ENCODE measurements at regions not wholly inside any gene's neighbourhood (a gene's known extent, or its start where the extent isn't known, plus 50 kb on each side); places are given as distances from the start of the nearest gene placed in this dataset.

DNA sequence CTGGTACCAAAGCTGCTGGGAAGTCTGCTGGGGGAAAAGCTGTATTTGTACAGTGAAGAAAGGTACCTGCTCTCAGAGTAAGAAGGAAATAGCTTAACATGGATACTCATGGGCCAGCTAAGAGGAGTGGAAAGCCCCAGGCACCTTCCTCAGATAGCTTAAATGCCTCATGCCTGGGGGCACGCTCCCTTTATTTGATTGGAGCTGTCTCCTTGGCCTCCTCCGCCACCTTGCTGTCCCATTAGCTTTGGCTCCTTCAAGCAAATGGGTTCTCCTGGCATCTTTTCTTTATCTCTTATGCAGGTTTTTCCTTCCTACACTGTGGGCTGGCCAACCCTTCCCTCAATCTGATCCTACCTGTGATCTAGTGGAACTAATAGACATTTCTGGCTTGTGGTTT, 318.5 kb downstream of the SH2D4B start:
- TF ChIP-seq FOXP2 (optimal IDR thresholded peaks at IDR 0.05; ENCODE audit: borderline replicate concordance, extremely low read depth, extremely low read length, insufficient read depth) (no peak), POLR2AphosphoS5 (IDR thresholded peaks at IDR 0.05; ENCODE audit: low read depth, low read length) (no peak)

Measured in PFSK-1 (cell line).